Tibial nerve (tissue), 4 donors: ENCODE measurements at regions not wholly inside any gene's neighbourhood (a gene's known extent, or its start where the extent isn't known, plus 50 kb on each side); places are given as distances from the start of the nearest gene placed in this dataset.

Source experiments
- DNase-seq, 2 donors: peaks; one replicate each; pipeline ENCODE4 v3.0.0-alpha.2; 2019; ENCODE audit warnings: low spot score in 2 of 2
- H3K27ac ChIP-seq, 4 donors: fragments of 200-600 bp; sonication (generic) in 3 of 4; one replicate each; pipeline ENCODE4 v1.5.1; 2017 to 2019; ENCODE audit warnings: mild to moderate bottlenecking in 1 of 4
- H3K27me3 ChIP-seq, 2 donors: fragments of 200-600 bp; sonication (generic) in 1 of 2; one replicate each; pipeline versions ENCODE4 v1.5.1 to v1.6.0; 2017 to 2019
- H3K36me3 ChIP-seq, 3 donors: fragments of 200-600 bp; sonication (generic); one replicate each; pipeline ENCODE4 v1.5.1; 2018 to 2019
- H3K4me1 ChIP-seq, 4 donors: fragments of 200-600 bp; sonication (generic) in 3 of 4; one replicate each; pipeline ENCODE4 v1.5.1; 2017 to 2019
- H3K4me3 ChIP-seq, 4 donors: fragments of 200-600 bp; sonication (generic) in 3 of 4; one replicate each; pipeline ENCODE4 v1.5.1; 2017 to 2019; ENCODE audit warnings: mild to moderate bottlenecking in 1 of 4, moderate library complexity in 1 of 4
- H3K9me3 ChIP-seq, 4 donors: fragments of 200-600 bp; sonication (generic) in 3 of 4; one replicate each; pipeline ENCODE4 v1.5.1; 2017 to 2019
- EP300 ChIP-seq, 2 donors: sonication (generic); formaldehyde crosslinking; IDR thresholded peaks; one replicate each; pipeline ENCODE4 v1.6.1; 2017; ENCODE audit warnings: antibody characterized with exemption in 2 of 2, mild to moderate bottlenecking in 1 of 2
- POLR2A ChIP-seq, 2 donors: fragments of 450-650 bp; IDR thresholded peaks; one replicate each; pipeline ENCODE4 v1.6.1; 2017; ENCODE audit warnings: antibody characterized with exemption in 2 of 2, mild to moderate bottlenecking in 2 of 2, moderate library complexity in 2 of 2
- WGBS, 2 donors: methylation state at CpG; one replicate each; pipeline ENCODE4 v1.1.5; 2018; 5-methylcytosine and 5-hydroxymethylcytosine counted together
- TF ChIP-seq, protein P1 (sequence below), 5 experiments: fragments of 200-600 bp in 3 of 5; fragments of 450-650 bp in 2 of 5; sonication (generic) in 3 of 5; IDR thresholded peaks; one replicate each; pipeline ENCODE4 v1.5.1; 2016 to 2019; ENCODE audit warnings: antibody characterized with exemption in 5 of 5, mild to moderate bottlenecking in 3 of 5, moderate library complexity in 2 of 5

- H3K36me3 ChIP-seq = no peaks in the 10 kb centered on the region
- TF ChIP-seq, protein P1, sequence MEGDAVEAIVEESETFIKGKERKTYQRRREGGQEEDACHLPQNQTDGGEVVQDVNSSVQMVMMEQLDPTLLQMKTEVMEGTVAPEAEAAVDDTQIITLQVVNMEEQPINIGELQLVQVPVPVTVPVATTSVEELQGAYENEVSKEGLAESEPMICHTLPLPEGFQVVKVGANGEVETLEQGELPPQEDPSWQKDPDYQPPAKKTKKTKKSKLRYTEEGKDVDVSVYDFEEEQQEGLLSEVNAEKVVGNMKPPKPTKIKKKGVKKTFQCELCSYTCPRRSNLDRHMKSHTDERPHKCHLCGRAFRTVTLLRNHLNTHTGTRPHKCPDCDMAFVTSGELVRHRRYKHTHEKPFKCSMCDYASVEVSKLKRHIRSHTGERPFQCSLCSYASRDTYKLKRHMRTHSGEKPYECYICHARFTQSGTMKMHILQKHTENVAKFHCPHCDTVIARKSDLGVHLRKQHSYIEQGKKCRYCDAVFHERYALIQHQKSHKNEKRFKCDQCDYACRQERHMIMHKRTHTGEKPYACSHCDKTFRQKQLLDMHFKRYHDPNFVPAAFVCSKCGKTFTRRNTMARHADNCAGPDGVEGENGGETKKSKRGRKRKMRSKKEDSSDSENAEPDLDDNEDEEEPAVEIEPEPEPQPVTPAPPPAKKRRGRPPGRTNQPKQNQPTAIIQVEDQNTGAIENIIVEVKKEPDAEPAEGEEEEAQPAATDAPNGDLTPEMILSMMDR (IDR thresholded peaks at IDR 0.05) = no peak
- TF ChIP-seq POLR2A (IDR thresholded peaks at IDR 0.05) = no peak
- no peak for TF ChIP-seq EP300 (IDR thresholded peaks at IDR 0.05)
- no peaks in the 10 kb centered on the region for H3K9me3 ChIP-seq
- no peak overlapping the region for H3K4me3 ChIP-seq
- H3K27ac ChIP-seq = no peak overlapping the region
- H3K4me1 ChIP-seq = peaks cover 0 to 13% (median 0%) of the 10 kb centered on the region in 4 donors
- H3K27me3 ChIP-seq = peaks cover 0 to 5% of the 10 kb centered on the region in 2 donors
- no peak for DNase-seq
- 69 to 93% methylated on average over 1 of the region's 1 CpG for WGBS, 2 donors
Observed at GRCh38 chr22:26897384-26897783, 240.0 kb downstream of the MIAT start.

- H3K4me3 ChIP-seq = no peak overlapping the region
- TF ChIP-seq POLR2A (IDR thresholded peaks at IDR 0.05) (no peak), EP300 (IDR thresholded peaks at IDR 0.05) (no peak)
- TF ChIP-seq, protein P1 (IDR thresholded peaks at IDR 0.05) = no peak
- H3K27me3 ChIP-seq = peaks cover 0 to 18% of the 10 kb centered on the region in 2 donors
- H3K27ac ChIP-seq = no peak overlapping the region
- no peak for DNase-seq
- H3K4me1 ChIP-seq = peaks cover 0 to 19% (median 7%) of the 10 kb centered on the region in 4 donors
- WGBS, 2 donors = 79 to 84% methylated on average over 8 of the region's 8 CpGs
- H3K9me3 ChIP-seq = no peaks in the 10 kb centered on the region
- no peaks in the 10 kb centered on the region for H3K36me3 ChIP-seq
Observed at GRCh38 chr22:26898946-26899605, 241.7 kb downstream of the MIAT start.

- peaks cover 0 to 15% (median 7%) of the 10 kb centered on the region in 4 donors for H3K4me1 ChIP-seq
- DNase-seq = no peak
- H3K4me3 ChIP-seq = no peak overlapping the region
- WGBS, 2 donors = 83 to 87% methylated on average over 5 of the region's 5 CpGs
- peaks cover 0 to 18% of the 10 kb centered on the region in 2 donors for H3K27me3 ChIP-seq
- no peak overlapping the region for H3K27ac ChIP-seq
- no peak for TF ChIP-seq EP300 (IDR thresholded peaks at IDR 0.05)
- no peak for TF ChIP-seq POLR2A (IDR thresholded peaks at IDR 0.05)
- TF ChIP-seq, protein P1 (IDR thresholded peaks at IDR 0.05) = no peak
- no peaks in the 10 kb centered on the region for H3K9me3 ChIP-seq
- no peaks in the 10 kb centered on the region for H3K36me3 ChIP-seq
Observed at GRCh38 chr22:26900787-26901186, 243.4 kb downstream of the MIAT start.

- WGBS, 2 donors = 79 to 81% methylated on average over 20 of the region's 20 CpGs
- Histone ChIP-seq H3K4me3 (no peak overlapping the region), H3K36me3 (no peaks in the 10 kb centered on the region), H3K9me3 (no peaks in the 10 kb centered on the region), H3K27me3 (peaks cover 0 to 18% of the 10 kb centered on the region in 2 donors), H3K27ac (no peak overlapping the region), H3K4me1 (peaks cover 0 to 15% (median 7%) of the 10 kb centered on the region in 4 donors)
- TF ChIP-seq EP300 (IDR thresholded peaks at IDR 0.05) = no peak
- TF ChIP-seq, protein P1 (IDR thresholded peaks at IDR 0.05) = no peak
- no peak for TF ChIP-seq POLR2A (IDR thresholded peaks at IDR 0.05)
- no peak for DNase-seq
Observed at GRCh38 chr22:26901198-26901816, 243.9 kb downstream of the MIAT start.

GRCh38 chr22:26902401-26903029, 245.1 kb downstream of the MIAT start:
- WGBS, 2 donors = 34 to 39% methylated on average over 7 of the region's 7 CpGs
- Histone ChIP-seq H3K27ac (no peak overlapping the region), H3K36me3 (no peaks in the 10 kb centered on the region), H3K4me1 (peaks cover 0 to 15% (median 7%) of the 10 kb centered on the region in 4 donors), H3K4me3 (peak overlapping the region in 2 of 4 donors; percentile 12 to 26), H3K9me3 (no peaks in the 10 kb centered on the region), H3K27me3 (peaks cover 0 to 18% of the 10 kb centered on the region in 2 donors)
- TF ChIP-seq, protein P1 (IDR thresholded peaks at IDR 0.05) = no peak
- TF ChIP-seq POLR2A (IDR thresholded peaks at IDR 0.05) (no peak), EP300 (IDR thresholded peaks at IDR 0.05) (no peak)
- DNase-seq = no peak
